ENCODE measurements at regions not wholly inside any gene's neighbourhood (a gene's known extent, or its start where the extent isn't known, plus 50 kb on each side); places are given as distances from the start of the nearest gene placed in this dataset.

GRCh38 chr16:6667393-6667792 is 665.3 kb upstream of the RBFOX1 start:
- DNase-seq (ENCODE audit: low read depth): no peak

- no peak for DNase-seq (ENCODE audit: low read depth)
These were observed 667.5 kb upstream of the RBFOX1 start for GRCh38 chr16:6665126-6665525.

DNA sequence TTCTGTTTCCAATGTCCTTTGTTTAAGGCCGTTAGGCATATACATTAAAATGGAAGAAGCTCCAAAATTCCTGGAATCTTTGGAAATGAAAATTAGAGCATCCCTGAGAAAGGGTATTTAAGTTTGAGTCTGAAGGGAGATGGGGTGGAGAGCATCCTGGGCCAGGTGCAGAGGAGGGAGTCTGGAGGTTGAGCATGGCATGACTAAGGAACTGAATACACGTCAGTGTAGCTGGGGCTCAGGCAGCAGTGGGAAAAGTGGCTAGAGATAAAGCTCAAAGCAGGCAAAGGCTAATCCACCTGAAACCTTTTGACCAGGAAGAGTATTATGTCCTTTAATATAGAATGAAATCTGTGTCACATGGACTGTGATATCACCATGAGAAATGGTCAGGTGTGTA is 669.0 kb upstream of the RBFOX1 start:
- DNase-seq (ENCODE audit: low read depth): no peak

DNA sequence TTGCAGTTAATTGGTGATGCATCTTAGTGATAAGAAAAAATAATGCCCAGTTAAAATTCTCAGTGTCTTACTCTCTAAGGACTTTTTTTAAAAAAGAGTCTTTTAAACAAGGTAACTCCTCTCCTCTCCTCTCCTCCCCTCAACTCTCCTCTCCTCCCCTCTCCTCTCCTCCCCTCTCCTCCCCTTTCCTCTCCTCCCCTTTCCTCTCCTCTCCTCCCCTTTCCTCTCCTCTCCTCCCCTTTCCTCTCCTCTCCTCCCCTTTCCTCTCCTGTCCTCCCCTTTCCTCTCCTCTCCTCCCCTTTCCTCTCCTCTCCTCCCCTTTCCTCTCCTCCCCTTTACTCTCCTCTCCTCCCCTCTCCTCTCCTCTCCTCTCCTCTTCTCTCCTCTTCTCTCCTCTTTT is 675.9 kb upstream of the RBFOX1 start:
- no peak for DNase-seq (ENCODE audit: low read depth)

DNA sequence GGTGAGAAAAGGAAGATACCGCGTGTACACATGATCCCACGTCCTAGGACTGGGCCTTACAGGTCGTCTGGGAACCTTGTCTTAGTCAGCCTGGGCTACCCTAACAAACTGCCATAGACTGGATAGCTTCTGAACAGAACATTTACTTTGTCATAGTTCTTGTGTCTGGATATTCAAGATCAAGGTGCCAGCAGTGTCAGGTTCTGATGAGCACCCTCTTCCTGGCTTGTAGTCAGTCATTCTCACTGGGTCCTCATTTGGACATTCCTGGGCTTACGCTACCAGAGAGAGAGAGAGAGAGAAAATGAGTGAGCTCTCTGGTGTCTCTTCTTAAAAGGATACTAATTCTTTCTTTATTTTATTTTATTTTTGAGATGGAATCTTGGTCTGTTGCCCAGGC is 685.8 kb upstream of the RBFOX1 start:
- DNase-seq (ENCODE audit: low read depth): no peak

- no peak for DNase-seq (ENCODE audit: low read depth)
These were observed 686.7 kb upstream of the RBFOX1 start for GRCh38 chr16:6645768-6646568.

- no peak for DNase-seq (ENCODE audit: low read depth)
These were observed 687.7 kb upstream of the RBFOX1 start for GRCh38 chr16:6644916-6645315.

DNA sequence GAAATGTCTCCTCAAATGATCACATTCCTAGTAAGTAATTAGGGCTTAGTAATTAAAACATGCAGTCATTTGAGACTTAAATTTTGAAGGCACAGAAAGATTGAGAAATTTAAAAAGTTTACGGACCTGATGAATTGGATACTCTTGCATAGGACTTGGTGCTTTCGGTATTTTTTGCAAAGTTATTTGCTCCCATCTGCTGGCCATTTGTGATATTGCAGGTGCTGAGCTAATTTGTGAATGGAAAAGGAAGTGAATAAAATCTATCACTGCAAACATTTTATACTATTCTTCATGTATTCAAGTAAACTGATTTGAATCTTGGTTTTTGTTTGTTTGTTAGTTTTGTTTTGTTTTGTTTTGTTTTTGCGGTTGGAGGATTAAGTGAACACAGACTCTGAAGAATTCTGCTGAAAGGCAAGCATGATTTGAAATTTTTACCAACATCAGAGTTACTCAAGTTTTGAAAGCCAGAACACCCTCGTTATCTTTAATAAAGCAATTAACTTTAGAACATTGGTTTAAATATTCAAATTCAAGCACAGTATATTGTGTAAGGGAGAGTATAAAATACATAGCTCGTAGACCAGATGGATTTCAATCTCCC is 689.5 kb upstream of the RBFOX1 start:
- DNase-seq (ENCODE audit: low read depth): peak; percentile 21

DNA sequence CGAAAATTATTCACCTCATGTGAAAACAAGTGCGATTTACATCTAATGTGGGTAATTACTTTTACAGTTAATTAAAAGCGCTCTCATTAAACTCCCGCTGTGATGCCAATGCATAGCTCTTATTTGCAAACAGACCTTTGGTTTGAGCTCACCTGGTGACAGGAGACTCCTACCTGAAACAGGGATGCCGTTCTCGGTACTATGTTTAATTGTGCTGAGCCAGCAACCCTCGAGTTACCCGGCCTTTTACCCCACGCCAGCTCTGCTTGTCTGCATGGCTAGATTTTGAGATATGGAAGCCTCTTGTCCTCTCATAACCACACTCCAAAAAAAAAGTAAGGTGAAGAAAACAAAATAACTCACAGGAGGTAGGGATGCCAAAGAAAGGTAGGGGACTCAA is 690.4 kb upstream of the RBFOX1 start:
- no peak for DNase-seq (ENCODE audit: low read depth)

DNA sequence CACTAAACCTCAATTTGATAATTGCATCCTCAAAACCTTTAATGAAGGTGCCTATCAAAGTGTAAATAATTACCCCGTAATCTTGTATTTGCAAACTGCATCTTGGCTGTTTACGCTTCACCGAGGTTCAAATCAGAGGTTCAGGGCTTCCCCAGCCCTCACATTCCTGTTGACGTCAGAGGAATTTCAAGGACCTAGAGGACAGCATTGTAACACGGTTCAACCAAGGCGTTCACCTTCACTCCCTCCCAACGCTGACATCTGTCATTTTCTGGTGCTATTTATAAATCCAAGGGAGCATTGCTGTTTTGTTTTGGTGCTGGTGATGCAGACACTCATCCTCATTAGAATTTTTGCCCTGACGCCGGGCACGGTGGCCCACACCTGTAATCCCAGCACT is 691.6 kb upstream of the RBFOX1 start:
- DNase-seq (ENCODE audit: low read depth): no peak

GRCh38 chr16:6636457-6636856 is 696.2 kb upstream of the RBFOX1 start:
- DNase-seq (ENCODE audit: low read depth): no peak

DNA sequence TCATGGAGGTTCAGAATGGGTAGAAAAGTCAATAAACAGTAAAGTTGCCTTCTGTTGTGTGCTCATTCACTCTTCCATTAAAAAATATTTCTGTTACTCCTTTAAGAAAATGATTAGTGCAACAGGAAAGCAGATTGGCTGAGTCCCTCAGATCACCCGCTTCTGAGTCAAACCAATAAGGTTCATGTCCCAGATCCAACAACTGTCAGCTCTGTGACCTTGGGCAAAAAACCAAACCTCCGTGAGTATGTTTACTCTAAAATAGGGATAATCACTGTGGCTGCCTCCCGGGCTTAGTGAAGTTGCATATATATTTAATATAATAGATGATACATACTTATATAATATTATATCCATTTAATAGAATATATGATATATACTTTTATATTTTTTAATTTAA is 698.5 kb upstream of the RBFOX1 start:
- DNase-seq (ENCODE audit: low read depth): no peak

DNA sequence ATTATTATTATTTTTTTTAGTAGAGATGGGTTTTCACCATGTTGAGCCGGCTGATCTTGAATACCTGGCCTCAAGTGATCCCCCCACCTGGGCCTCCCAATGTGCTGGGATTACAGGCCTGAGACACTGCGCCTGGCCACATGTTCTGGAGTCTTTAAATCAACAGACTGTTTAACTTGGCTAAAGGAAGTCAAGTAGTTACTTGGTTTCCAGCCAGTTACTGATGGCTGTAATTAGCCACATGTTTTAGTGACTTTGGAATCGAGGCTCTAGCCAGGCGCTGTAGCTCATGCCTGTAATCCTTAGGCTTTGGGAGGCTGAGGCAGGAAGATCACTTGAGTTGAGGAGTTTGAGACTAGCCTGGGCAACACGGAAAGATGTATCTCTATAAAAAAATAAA is 699.2 kb upstream of the RBFOX1 start:
- DNase-seq (ENCODE audit: low read depth): no peak

DNA sequence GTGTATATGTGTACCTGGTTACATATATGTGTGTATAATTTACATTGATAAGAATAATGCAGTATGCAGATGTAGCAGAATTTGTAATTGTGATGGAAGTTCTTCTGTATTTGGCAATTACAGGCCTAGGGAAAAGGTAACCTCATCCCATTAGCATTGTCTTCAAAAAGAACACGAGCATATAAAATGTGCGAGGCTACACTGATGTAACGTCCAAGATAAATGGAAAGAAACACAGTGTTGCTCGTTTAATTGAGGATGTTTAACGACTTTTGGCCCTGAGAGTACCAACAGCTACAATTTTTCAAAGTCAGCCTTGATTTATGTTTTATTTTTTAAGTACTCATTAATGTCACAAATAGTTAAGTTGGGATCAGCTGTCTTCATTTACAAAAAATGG is 703.5 kb upstream of the RBFOX1 start:
- no peak for DNase-seq (ENCODE audit: low read depth)

- no peak for DNase-seq (ENCODE audit: low read depth)
These were observed 707.0 kb upstream of the RBFOX1 start for GRCh38 chr16:6625606-6626005.

GRCh38 chr16:6618874-6619273 is 713.8 kb upstream of the RBFOX1 start:
- DNase-seq (ENCODE audit: low read depth): no peak

DNA sequence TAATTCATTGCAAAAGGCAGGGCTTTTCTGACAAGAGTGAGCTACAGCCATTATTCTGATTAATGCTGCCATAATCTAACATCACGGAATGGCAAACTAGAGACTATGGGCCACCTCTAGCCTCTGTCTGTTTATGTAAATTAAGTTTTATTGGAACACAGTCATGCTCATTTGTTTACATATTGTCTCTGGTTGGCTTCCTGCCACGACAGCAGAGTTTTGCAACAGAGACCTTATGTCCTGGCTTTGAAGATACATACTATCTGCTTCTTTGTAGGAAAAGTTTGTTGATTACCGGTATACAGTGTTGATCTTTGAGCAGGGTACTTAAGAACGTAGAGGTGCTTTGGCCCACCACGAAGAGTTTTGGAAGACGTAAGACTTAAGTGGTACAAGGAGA is 715.9 kb upstream of the RBFOX1 start:
- DNase-seq (ENCODE audit: low read depth): no peak

GRCh38 chr16:6615636-6616035 is 717.0 kb upstream of the RBFOX1 start:
- no peak for DNase-seq (ENCODE audit: low read depth)

DNA sequence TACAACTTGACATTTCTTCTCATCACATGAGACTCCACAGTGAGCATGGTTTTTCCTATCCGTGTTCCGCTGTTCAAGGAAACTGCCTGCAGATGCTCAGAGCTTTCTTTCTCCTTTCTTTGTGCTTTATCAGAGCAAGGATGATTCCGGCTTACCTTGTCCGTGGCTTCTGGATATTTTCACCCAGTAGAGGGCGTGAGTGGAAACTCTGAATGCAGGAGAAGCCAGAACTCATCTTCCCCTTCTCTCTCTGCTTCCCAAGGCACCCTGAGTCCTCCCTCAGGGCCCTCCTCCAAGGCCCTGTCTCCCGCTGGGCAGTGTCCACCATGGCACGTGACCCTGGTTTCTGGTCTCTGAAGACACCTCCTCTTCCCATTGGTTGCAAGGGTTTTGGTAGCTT is 721.1 kb upstream of the RBFOX1 start:
- peak; percentile 3 for DNase-seq (ENCODE audit: low read depth)

- no peak for DNase-seq (ENCODE audit: low read depth)
These were observed 727.2 kb upstream of the RBFOX1 start for GRCh38 chr16:6605490-6605889.

DNA sequence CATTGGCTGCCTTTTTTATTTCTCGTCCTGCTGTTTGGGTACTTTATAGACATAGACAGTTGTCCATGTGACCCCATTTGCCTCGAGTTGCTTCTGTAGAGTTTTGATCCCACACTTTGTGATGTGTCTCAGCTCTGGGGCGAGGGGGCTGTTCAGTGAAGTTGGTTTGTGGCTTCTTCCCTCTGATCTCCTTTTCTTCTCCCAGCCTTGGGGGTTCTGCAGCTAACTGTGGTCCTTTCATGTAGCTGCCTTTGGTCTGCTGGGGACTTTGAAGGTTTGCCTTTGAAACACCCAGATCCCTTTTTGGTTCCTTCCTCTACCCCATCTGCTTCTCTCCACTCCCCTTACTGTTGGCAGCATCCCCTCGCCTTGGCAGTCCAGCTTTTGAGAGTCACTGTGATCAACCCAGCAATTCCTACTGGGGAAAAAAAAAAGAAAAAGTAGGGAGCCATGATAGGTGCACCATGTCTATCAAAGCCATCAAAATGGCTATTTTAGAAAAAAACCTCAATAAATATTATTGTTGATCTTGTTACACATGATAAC is 728.8 kb upstream of the RBFOX1 start:
- DNase-seq (ENCODE audit: low read depth): no peak

DNA sequence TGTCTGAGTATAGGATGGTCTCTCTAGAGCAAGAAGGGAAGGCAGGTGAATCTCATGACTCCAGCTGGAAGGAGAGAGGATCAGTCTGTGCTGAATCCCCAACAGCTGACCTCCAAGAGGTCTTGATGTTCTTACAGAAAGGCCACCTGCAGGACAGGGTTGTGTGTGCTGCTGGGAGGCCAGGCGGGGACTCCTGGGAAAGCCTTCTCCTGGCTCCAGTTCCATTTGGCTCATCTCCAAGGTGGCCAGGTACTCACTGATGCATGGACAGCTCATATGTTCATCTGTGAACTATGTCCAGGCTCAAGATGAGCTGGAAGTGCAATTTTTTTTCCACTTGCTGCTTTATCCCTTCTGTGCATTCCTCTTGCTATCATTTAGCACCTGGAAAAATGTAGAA is 730.2 kb upstream of the RBFOX1 start:
- no peak for DNase-seq (ENCODE audit: low read depth)

DNA sequence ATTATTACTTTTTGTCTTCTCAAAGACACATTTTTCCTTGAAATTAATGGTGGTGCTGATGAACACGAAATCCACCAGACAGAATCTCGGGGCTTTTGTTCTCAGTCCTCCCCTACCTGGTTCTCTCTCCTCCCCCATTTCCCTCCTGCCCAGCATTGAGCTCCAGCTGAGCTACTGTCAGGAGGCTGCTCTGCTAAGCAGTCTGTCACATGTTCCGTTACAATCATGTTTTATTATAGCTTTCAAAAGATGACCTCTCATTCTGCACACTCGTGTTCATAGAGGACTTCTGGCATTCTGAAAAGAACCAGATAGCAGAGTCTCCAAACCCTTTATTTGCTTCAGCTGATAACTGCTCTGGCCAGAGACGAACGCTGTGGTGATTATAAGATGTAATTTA is 732.5 kb upstream of the RBFOX1 start:
- DNase-seq (ENCODE audit: low read depth): no peak

DNA sequence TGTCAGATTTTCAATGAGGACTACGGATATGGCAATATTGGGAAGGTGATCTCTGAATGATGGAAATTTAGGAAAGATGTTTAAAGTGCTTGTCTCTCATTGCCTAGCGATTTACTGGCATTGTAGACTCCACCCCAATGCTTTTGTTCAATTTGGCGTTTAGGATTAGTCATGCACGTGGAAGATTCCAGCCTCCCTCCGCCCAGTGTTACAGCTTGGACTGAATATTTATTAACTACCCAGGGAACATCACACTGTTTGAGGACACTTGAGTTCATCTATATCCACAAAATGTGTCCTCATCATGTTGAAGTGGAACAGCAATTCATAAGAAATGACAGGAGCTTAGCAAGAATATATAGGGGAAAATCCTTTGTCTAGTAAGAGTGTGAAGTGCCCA is 738.8 kb upstream of the RBFOX1 start:
- DNase-seq (ENCODE audit: low read depth): no peak

Data from Daoy (cell line).